Posterior vena cava (tissue), 2 donors: ENCODE measurements at regions not wholly inside any gene's neighbourhood (a gene's known extent, or its start where the extent isn't known, plus 50 kb on each side); places are given as distances from the start of the nearest gene placed in this dataset.
"Not testable (repeated sequence)": the region's sequence is repeated elsewhere in the genome, so short reads cannot be mapped to it uniquely, and the experiment has no call there.

Experiments
- DNase-seq: peaks from one replicate; pipeline ENCODE4 v3.0.0-alpha.2; 2020; ENCODE audit warnings: low spot score
- intact Hi-C, 2 donors: fragments of 100-400 bp; cut with DNase I; formaldehyde crosslinking; loops; one replicate each; pipeline versions ENCODE4 v1.14.1 to v1.14.2; 2022 to 2023
- donor health status: DM: yes; HTN: yes; CAD: no.
- donor health status: DM: yes; HTN: yes; CAD: no.

GRCh38 chr9:42419652-42420051 lies 236.2 kb downstream of the SPATA31A6 start:
- DNase-seq, intact Hi-C loops: not testable (repeated sequence)

DNA sequence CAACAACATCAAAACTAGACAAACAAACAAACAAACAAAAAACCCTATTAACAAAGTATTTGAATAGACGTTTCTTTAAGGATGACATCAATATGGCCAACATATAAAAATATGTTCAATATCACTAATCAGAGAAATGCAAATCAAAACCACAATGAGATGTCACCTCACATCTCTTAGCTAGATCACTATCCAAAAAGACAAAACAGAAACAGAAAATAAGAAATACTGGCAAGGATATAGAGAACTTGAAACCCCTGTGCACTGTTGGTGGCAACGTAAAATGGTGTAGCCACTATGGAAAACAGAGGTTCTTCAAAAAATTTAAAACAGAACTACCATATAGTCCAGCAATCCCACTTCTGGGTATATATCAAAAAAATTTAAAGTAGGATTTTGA lies 236.9 kb downstream of the SPATA31A6 start:
- DNase-seq, intact Hi-C loops: not testable (repeated sequence)

- intact Hi-C loops, DNase-seq: not testable (repeated sequence)
Observed at GRCh38 chr9:42421630-42422029, 238.2 kb downstream of the SPATA31A6 start.

DNA sequence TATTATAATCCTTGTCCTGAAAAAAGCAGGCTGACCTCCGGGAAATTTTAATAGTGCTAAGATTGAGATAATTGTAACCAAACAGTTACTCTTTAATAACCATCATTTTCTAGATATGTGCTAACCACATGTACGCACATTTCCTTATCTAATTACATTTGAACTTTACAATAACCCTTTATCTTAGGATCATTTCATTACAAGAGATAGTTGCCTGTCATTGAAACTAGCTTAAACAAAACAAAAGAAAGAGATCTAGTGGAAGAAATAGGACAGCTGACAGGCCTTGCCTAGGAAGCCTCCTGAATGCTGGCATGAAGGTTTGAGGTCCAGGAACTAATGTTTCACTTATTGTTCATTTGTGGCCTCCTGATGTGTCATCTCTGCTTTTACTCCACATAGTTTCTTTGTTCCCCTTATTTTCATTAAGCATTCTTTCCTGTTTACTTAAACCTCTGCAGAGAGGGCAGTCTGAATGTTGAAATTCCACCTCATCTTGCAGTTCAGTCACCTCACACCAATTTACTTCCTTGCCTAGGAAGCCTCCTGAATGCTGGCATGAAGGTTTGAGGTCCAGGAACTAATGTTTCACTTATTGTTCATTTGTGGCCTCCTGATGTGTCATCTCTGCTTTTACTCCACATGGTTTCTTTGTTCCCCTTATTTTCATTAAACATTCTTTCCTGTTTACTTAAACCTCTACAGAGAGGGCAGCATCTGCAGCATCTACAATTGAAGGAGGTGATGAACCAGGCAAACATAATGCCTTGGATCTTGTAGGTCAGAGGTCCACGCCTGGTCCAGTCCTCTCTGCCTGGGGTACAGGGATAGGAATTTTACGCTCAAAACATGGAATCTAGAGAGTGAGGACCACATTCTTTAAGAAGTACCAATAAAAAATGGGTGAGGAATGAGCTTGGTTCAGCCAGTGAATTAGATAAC lies 247.5 kb downstream of the SPATA31A6 start:
- intact Hi-C loops: not testable (repeated sequence)

DNA sequence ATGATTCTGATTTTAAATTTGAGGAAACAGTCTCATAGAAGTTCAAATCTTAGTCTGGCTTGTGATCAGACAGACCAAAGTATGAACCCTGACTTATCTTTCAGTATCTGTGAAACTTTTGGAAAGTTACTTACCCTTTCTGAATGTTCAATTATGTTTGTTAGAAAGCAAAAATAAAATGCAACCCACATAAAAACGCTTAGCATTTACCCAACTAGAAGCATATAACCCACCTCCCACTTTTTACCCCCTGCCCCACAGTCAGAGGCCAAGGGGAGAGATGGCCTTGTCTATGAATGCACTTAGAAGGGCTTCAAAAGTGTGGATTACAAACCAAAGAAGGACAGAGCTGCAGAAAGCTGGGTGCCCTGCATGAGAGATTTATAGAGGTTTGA lies 248.2 kb downstream of the SPATA31A6 start:
- intact Hi-C loops, DNase-seq: not testable (repeated sequence)

More for the DNA sequence above, 247.5 kb downstream of the SPATA31A6 start:
- DNase-seq: not testable (repeated sequence)

GRCh38 chr9:42434844-42435714 lies 251.6 kb downstream of the SPATA31A6 start:
- DNase-seq, intact Hi-C loops: not testable (repeated sequence)

- intact Hi-C loops, DNase-seq: not testable (repeated sequence)
Observed at GRCh38 chr9:42435715-42436342, 252.4 kb downstream of the SPATA31A6 start.

GRCh38 chr9:42437057-42437759 lies 253.7 kb downstream of the SPATA31A6 start:
- DNase-seq, intact Hi-C loops: not testable (repeated sequence)

- intact Hi-C loops, DNase-seq: not testable (repeated sequence)
Observed at GRCh38 chr9:42442680-42443079, 259.2 kb downstream of the SPATA31A6 start.

DNA sequence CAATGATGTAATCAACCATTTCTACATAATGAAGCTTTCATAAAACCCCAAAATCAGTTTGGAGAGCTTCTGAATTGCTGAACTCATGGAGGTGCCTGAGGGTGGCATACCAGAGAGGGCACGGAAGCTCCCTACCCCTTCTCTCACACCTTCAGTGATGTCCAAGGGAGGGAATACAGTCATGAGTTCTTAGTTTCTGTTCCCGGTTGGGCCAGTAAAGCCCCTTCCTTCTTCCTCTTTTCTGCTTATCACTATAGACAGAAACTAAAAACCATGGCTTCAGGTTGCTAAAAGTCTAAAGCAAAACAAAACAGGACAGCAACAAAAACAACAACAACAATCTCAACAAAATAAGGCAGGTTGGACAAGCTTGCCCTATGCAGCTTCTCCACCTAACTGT lies 260.0 kb downstream of the SPATA31A6 start:
- DNase-seq, intact Hi-C loops: not testable (repeated sequence)

DNA sequence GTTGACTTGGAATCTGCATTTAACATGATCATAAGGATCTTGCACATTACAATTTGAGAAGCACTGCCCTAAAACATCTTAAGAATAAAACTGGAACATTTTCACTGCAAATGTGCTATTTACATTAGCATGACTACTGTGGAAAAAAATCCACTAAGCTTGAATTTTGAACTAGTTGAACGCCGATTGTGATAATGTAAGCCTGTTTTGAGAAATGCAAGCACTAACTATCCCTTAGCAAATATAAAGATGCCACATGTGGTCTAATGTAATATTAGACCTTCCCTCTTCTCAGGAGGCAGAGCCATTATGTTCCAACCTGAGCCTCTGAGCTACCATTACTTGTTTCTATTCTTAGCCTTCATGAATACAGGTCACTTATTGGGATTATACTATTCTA lies 278.0 kb downstream of the SPATA31A6 start:
- DNase-seq, intact Hi-C loops: not testable (repeated sequence)

DNA sequence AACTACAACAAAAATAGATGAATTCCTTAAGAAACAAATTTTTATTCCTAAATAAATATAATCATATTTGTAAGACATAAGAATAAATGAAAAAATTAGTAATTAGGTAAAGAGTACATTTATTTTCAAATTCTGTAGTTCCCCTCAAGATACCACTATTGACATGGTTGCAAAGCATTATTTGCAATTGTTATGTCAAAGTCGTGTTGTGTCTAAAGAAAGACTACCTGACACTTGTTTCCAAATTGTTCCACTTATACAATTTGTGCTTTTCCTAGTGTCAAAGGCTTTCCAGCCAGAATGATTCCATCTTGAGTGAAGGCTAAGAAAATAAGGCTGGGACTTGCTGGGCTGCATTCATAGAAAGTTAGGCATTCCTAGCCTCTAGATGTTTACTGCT lies 278.4 kb downstream of the SPATA31A6 start:
- intact Hi-C loops, DNase-seq: not testable (repeated sequence)

DNA sequence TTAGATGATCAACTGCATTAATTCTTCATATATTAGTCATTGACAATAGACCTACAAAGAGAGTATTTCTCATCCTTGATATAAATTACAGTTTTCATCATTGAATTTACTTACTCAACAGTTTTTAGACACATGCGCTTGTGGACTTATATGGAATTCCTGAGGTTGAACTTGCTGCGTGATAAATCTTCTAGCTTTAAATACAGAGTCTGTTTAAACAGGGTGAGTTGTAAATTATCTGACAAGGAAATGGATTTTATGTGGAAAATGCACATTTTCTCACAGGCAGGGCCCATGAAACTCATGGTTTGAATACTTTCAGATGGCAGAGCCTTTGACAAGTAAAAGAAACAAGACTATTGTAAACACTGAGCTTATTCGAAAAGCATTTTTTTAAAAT lies 280.5 kb downstream of the SPATA31A6 start:
- intact Hi-C loops, DNase-seq: not testable (repeated sequence)

GRCh38 chr9:42470577-42470976 lies 287.1 kb downstream of the SPATA31A6 start:
- DNase-seq, intact Hi-C loops: not testable (repeated sequence)

DNA sequence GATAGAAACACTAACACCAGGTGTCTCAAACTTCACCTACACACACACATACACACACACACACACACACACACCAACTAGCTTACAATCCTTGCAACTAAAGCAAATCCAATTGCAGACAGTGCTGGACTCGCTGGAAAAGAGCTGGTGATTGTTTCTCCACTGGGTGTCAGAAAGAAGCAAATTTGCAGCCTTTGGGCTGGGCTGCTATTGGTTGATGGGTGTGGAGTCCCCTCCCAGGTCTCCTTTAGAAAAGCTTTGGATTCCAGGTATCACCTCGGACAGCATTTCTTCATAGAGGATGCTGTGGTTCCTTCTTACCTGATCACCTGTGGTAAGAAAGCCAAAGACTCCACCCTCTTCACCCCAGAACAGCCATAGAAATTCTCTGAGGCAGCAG lies 307.5 kb downstream of the SPATA31A6 start:
- DNase-seq, intact Hi-C loops: not testable (repeated sequence)

- DNase-seq, intact Hi-C loops: not testable (repeated sequence)
Observed at GRCh38 chr9:42502620-42503264, 319.3 kb downstream of the SPATA31A6 start.

DNA sequence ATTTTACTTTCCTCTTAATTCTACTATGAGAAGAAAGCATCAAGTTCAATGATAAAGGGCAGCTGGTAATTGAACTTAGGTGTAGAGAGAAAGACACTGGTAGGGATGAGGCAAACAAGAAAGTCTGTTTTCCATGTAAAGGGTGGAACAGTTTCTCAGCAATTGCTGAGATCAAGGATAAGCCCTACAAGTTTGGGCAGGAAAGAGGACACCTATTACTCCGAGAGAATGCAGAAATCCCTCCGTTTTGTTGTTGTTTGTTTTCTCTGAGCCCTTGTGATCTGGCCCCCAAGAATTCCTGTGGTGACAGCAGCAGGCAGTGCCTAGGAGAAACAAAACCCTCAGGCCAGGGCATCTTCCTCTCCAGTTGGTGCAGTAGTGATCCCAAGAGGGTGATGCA lies 324.7 kb downstream of the SPATA31A6 start:
- intact Hi-C loops, DNase-seq: not testable (repeated sequence)

- DNase-seq, intact Hi-C loops: not testable (repeated sequence)
Observed at GRCh38 chr9:42513535-42513934, 330.1 kb downstream of the SPATA31A6 start.
